ENCODE measurements at regions not wholly inside any gene's neighbourhood (a gene's known extent, or its start where the extent isn't known, plus 50 kb on each side); places are given as distances from the start of the nearest gene placed in this dataset.
"Not testable (repeated sequence)": the region's sequence is repeated elsewhere in the genome, so short reads cannot be mapped to it uniquely, and the experiment has no call there.

DNA sequence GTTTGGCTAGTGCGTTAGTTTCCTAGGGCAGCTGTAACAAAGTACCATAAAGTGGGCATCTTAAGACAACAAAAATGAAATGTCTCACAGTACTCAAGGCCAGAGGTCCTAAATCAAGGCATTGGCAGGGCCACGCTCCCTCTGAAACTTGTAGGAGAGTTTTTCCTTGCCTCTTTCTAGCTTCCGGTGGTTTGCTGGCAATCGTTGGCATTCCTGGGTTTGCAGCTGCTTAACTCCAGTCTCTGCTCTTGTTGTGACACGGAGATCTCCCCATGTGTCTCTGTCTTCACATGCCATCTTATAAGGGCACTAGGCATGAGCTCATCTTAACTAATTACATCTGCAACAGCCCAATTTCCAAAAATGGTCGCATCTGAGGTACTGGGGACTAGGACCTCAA is 362.0 kb upstream of the BOD1L1 start:
- no peak for DNase-seq

DNA sequence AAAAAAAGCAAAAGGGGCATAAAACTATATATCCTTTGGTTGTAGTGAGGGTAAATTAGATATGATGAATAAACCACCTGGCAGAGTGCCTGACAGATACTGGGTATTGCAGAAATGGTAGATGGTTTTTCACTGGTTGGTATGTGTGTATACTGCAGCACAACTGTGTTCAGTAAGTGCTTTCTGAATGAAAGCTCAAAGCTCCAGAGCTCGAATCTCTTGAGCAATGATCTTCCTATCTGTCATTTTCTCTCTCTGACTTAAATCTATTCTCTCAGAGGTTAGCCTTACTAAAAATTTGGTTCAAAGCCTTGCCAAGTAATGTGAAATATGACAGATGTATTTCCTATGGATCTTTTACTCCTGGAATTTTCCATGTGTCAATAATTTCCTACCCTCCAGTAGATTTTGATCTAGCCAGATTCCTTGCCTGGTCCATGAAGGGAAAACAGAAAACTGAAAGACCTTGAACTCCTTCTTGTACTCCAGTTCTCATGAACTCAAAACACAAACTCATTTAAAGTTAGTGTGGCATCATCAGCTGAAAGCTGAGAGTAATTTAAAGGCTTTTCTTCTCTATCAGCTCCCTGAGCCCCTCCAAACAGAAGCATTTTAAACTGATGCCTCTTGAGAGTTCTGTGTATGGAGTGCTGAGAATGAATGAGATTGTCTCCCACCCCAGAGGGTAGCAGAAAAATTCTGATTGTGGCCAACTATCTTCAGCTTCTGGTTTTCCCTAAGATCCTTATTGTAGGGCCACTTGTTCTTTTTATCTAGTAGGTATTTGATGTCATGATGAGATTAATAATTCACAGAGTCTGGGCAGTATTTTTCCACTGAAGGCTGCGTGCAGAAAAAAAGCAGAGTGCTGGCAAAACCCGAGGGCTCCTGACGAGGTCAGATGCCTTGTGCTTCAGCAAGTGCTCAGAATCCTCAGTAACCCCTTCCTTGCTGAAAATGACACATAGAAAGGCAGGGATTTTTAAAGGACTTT is 363.4 kb upstream of the BOD1L1 start:
- no peak for DNase-seq

DNA sequence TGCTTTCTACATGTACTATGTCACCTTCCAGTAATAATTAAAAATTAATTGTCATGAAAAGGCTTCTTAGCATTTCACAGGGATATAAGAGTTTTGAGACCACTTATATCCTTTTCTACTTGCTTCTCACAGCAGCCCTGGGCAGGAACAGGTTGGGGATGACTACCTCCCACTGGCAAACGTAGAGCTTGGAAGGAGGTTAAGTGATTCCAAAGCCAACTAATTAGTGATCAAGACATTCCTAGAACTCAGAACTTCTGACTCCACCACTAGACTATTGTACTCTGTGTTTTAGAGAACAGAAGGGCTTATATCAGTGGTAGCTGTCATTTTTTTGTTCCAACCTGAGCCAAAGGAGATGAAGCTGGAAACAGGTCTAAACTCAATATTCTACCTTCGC is 364.5 kb upstream of the BOD1L1 start:
- DNase-seq = no peak

DNA sequence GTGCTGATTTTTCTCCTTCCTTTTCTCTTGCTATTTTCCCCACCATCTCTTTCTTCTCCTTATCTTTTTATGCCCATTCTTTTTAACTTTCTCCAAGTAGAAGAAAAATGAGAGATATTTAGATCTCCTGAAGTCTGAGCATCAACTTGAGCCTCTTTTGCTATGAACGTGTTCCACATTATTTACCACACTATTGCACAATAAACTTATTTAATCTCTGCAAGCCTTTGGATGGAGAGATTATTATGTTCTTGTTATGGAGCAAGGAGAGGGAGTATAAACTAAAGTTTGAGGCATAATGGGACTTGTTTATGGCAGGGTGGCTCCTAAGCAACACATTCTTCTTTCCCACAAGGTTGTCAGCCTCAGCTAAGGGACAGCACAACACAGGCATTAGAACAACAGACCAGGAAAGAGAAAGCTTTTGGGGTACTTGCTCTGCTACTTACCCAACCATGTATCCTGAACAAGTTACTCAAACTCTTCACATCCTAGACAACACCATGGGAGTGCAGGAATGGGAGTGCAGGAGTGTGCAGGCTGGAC is 365.5 kb upstream of the BOD1L1 start:
- DNase-seq = no peak

DNA sequence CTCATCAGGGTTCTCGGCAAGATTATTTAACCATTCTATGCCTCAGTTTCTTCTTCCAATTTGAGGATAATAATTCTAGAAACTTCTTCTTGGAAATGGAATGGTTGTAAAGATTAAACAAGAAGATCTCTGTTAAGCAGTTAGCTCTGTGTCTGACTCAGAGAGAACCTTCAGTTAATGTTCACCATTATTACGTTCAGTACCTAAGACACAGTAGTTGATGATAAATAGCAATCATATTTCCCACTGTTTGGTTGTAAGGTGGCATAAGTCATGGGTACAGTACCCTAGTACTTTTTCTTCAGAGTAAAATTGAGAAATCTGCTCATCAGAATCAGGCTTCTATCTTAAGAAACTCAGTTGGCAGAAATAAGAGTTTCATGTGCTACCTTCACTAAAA is 366.5 kb upstream of the BOD1L1 start:
- DNase-seq = no peak

DNA sequence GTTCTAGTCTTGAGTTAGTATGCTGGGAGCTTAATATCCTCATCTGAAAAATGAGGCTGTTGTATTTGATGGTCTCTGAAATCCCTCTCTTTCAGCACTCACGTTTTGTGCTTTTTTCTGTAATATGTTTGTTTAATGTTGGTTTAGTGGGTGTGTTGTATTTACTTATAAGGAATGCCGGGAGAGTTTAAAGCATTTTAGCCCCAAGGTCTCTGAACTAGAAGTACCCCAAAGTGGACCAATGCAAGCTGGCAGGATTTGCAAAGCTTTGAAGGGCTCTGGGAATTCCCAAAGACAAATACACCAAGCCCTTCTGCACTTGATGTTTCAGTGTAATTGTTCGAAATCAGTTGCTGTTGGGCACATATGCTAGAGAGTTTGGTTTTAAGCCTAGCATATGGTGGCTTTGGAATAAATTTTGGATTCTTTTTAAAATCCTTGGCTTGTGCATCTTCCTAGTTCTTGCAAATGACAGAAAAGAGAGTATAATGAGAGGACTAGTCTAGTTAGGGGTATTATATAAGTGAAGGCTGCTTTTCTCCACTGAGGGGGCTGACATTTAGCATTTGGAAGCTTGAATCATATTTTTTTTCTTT is 371.4 kb upstream of the BOD1L1 start:
- no peak for DNase-seq

DNA sequence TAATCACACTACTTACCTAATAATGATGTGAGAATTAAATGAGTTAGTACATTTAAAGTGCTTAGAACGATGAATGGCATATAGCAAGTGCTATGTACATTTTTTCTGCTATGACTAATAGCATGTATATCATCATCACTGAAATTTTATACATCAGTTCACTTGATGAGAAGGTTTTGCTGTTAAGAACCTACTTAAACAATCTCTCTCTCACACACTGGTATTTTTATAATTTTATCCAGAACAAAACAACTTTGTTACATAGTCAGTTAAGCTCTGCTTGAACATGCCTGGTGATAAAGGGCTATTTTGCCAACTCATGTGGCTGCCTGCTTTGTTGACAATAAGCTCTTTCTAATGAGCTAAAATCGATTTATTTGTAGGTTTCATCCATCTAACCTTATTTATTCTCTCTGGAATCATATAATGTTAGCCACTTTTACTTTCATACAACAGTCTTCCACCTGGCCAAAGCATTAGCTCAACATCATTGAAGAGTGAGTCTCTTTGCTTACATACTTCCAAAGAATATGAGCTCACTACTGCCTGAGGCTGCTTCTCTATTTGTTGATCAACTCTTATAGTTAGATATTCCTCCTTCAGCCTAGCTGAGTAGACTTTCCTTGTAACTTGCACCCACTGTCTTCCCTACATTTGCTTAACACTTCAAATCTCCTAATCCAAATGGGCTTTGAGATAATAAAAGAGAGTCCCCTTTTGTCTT is 372.7 kb upstream of the BOD1L1 start:
- no peak for DNase-seq

DNA sequence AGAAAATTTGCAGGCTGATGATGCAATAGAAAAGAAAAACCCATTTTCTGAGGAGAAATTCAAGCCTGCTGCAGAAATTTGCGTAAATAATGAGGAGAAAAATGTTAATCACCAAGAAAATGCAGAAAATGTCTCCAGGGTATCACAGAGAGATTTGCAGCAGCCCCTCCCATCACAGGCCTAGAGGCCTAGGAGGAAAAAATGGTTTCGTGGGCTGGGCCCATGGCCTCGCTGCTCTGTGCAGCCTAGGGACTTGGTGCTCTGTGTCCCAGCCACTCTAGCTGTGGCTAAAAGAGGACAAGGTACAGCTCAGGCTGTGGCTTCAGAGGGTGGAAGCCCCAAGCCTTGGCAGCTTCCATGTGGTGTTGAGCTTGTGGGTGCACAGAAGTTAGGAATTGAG is 374.8 kb upstream of the BOD1L1 start:
- not testable (repeated sequence) for DNase-seq

DNA sequence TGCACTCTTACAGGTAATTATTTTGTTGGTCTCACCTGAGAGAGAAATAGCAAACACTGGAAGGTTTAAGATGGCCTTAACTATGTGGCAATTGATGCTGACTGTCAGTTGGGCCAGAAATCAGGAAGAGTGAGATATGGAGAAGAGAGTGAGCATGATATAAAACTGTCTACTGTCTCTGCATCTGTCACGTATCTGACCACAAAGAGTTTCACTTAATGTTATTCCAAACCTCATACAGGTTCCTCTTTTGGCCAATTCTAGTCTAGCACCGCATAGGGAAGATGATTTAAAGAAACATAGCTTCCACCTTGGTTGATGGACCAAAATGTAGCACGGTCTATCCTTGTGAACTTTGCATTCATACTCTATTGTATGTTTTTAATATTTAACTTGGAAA is 381.0 kb upstream of the BOD1L1 start:
- DNase-seq = no peak

DNA sequence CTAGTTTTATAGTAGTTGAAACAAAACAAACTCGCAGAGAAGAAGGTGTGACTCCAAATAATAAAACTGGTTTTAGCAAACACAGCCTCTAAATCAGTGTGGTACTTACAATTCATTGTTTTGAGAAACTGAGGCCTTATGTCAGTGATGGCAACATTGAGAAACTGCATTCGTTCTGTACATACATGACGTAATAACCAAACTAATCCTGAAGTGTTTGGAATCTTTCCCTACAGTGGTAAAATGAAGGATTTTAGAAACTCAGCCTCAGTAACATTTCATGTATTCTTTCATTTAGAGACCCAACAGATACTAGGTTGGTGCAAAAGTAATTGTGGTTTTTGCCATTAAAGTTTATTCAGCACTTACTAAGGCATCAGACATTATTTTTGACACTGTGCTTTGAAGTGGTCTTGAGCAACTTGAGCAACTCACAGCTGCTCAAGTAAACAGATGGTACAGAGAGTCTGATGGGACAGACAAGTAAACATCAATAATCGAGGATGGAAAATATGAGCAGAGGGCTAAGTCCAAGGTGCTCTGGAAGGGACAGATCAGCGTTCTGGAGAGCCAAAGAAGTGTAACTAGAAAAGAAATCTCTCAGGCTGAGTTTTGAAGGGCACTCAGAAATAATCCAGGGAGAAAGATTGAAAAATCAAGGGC is 390.8 kb upstream of the BOD1L1 start:
- DNase-seq = no peak

DNA sequence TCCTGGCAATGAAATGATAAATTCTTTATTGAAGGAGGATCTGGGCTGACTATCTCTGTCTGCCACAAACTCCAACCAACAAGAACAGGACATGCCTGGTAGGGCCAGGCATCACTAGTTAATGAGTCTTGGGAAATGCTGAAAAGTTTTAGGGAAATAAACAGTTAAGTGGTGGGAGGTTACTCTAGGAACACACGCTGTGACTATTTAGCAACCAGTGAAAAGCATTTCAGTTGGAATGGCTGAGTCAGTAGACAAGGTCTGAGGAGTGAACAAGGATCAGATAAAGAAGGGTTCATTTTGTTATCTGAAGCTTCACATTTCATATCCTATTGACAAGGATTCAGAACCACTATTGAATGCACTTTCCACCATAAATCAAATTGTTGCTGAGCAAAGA is 394.9 kb upstream of the BOD1L1 start:
- DNase-seq = no peak

DNA sequence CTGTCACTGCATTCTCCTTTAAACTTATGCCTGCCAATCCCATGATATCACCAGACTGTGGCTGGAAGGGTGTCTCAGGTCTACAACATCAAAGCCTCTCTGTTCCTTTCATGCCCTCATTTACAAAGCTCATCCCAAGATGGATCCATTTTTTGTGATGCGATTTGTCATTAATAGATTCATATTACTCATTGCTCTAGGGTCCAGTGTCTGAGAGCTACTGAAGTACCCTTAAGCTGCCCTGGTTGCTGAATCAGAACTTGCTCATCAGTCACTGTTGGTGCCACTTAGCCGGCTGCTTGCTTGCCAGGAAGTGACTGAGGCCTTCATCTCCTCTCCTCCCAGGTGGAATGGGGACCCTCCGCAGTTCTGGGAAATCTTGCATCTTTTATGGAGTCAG is 395.5 kb upstream of the BOD1L1 start:
- DNase-seq = no peak

DNA sequence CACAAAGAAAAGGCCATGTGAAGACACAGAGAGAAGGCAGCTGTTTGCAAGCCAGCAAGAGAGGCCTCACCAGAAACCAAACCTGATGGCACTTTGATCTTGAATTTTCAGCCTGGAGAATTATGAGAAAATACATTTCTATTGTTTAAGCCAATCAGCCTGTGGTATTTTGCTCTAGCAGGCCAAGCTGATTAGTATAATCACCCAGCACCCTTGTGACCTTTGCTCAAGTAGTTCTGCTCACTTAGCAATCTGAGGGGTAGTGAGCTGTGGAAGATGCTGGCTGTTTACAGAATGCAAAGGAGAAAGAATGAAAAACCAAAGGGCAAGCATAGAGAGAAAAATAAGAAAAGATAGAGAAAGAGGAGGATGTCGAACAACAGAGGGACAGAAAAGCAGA is 396.4 kb upstream of the BOD1L1 start:
- DNase-seq = no peak

DNA sequence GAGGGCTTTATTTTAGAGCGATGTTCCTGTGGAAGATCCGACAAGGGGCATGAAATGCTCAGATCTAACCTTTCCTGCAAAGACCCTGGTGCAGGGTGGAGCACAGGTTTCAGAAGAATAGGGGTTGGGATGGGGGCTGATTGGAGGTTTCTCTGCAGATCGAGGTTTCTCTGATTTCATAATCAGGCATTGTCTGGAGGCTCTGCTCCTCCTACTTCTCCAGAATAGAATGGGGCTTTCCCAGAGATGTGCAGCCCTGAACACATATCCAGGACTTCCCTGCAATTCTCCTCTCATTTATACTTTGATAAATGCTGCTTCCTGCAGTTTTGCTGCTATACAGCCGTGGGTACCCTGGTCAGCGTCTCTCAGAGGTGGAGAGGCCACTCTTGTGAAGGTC is 397.6 kb upstream of the BOD1L1 start:
- DNase-seq = no peak

DNA sequence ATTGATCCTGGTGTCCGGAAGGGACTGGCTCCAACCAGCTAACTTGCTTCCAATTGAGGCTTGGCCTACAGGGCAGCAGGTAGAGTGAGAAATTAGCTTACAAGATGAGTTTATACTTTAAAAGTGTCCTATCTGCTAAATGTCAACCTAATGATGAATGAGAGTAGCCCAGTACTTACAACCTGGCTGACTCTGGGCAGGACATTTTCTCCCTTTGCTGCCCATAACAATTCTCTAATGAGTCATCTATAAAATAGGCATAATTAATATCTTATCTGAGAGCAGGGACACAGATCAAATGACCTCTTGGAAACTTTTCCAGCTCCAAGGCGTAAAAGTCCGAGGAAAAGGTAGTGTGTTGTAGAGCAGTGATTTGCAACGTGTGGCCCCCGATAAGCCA is 398.4 kb upstream of the BOD1L1 start:
- no peak for DNase-seq

DNA sequence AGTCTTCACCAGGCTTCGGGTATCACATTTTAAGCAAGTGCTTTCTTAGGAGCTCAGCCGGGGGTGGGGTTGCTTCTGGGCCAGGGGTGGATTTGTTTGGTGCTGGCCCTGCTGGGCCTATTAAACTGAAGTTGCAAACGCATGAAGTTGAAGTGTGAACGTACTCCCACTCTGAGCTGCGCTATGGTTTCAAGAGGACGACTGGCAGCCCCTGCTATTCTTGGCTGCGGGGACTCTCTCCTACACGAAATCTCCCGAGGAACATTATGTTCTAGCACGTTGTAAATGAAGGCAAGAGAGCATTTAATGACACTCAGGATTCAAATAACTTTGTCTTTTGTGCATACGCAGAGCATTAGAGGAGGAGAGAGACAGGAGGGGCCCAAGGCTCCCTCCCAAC is 401.3 kb upstream of the BOD1L1 start:
- DNase-seq = no peak

DNA sequence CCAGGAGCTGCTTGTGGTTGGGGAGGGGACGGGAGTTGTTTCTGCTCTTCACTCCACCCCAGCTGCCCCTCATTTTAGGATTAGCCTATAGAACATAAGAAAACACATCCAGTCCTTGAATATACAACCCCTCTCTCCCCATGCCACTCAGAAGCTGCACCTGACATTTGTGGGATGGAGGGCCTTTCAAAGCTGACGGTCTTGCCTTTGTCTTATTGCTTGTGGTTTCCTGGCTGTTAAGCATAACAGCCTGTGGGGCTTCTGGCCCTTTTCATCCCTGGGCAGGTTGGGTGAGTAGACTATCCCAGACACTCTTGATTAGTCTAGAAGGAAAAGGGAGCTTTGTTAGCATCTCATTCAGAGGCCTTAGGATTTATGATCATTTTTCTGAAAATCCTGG is 407.6 kb upstream of the BOD1L1 start:
- no peak for DNase-seq

DNA sequence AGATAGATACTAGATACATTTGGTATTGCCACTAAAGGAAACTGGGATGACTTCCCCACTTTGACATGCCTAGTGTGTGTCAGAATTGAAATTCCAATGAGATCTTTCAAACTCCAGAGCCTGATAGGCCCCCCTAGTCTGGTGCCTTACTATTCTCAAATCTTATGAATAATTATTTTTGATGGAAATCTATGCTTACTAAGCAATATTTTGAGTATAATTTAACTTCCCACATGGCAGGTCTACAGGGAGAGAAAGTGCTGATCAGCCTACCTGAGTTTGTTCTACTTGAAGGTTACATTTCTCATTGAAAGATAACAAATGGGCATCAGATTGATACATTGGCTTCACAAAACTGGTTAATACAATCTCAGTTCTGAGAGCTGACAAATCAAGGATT is 415.7 kb upstream of the BOD1L1 start:
- no peak for DNase-seq

DNA sequence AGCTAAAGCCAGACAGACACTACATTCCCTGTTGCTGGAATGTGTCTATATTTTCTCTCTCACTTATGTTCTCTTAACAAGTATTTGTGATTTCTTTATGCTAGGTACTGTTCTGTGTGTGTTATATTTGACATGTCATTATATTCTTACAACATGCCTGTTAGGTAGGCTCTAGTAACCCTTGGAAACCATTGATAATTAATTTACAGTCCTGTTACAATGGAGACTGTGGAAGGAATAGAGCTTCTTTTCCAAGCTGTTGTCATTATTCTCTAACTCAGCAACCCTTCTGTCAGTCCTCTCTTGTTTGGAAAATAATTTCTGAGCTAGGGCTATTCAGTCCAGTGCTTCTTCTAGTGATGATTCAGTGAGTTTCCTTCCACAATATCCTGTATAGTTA is 419.1 kb upstream of the BOD1L1 start:
- DNase-seq = no peak

DNA sequence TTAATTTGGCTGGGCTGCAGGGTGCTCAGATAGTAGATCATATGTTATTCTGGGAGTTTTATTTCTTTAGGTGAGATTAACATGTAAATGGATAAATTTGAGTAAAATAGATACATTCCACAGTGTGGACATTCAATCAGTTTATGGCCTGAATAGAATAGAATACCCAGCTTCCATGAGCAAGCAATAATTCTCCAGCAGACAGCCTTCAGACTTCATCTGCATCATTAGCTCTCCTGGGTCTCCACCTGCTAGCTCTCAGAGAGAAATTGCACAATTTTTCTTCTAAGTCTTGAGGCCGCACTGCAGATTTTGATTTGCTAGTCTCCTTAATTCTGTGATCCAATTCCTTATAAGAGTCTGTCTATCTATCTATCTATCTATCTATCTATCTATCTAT is 420.3 kb upstream of the BOD1L1 start:
- no peak for DNase-seq

DNA sequence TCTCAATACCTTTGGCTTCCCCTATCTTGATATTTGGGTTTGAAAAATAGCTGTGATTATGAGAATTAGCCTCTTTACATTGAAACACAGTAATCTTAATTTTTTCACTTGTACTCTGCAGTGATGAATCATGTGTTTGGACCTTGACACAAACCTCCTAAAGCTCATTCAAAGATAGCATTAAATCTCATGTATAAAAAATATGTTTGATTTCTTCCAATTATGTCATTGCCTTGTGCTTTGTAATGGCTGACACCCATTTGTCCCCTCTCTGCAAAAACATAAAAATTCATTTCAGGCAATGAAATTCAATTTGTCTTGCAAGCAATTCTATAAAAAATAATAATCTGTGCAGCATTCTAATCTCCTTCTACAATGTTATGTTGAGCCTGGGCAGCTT is 422.4 kb upstream of the BOD1L1 start:
- no peak for DNase-seq

DNA sequence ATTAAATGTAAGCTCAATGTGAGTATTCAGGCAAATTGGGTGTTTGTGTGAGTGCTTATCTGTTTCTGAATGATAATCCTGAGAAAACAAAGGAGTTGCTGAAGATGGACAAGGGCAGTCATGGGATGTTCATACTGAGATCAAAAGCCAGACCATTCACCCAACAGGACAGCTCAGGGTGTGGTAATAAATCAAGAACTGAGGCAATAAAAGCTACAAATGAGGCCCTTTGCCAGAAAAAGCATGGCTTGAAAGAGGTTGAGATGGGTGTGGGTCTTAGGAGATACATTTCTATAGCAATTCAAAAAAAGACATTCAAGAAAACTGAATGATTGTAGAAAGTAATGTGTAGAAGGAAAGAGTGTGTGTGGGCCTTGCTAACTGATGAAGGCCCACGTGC is 425.8 kb upstream of the BOD1L1 start:
- no peak for DNase-seq

DNA sequence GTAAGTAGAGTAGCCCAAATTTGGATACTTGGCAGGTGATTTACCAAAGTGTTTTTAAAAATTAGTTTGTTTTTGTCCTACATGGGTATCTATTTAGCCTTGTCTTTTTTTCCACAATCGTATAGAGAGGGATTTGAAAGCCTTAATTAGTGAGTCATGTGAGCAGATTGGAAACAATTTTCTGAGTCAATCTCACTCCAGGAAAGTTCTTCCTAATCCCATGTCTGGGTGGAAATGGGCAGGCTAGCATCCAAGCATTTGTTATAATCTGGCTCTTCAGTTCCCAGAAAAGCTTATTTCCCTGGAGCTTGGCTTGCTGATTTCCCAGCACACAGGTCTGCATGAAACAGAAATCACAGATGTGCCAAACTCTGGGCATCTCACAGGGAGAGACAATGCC is 426.9 kb upstream of the BOD1L1 start:
- DNase-seq = no peak
